ENCODE measurements at regions not wholly inside any gene's neighbourhood (a gene's known extent, or its start where the extent isn't known, plus 50 kb on each side); places are given as distances from the start of the nearest gene placed in this dataset.

GRCh38 chr17:63154586-63155244 is 188.7 kb downstream of the TANC2 start:
- H3K4me1 ChIP-seq (ENCODE audit: insufficient read depth, insufficient read length), result no peaks in the 10 kb centered on the region
- H3K27me3 ChIP-seq (ENCODE audit: insufficient read depth, insufficient read length), result no peaks in the 10 kb centered on the region
- no peaks in the 10 kb centered on the region for H3K36me3 ChIP-seq (ENCODE audit: insufficient read depth, insufficient read length, low read length)
- no peaks in the 10 kb centered on the region for H3K9me3 ChIP-seq (ENCODE audit: insufficient read depth, low read length)
- TF ChIP-seq SUZ12 (IDR thresholded peaks at IDR 0.05; ENCODE audit: extremely low read depth, insufficient read depth, insufficient read length) (no peak), ZNF274 (IDR thresholded peaks at IDR 0.05; ENCODE audit: low read depth, low read length) (no peak), YY1 (IDR thresholded peaks at IDR 0.05; ENCODE audit: insufficient read depth, insufficient read length) (no peak)
- DNase-seq (ENCODE audit: low read depth, low spot score), result no peak
- no peak overlapping the region for H3K4me3 ChIP-seq (ENCODE audit: insufficient read length, low read depth)
- no peak overlapping the region for H3K9ac ChIP-seq (ENCODE audit: insufficient read length, low read depth)

GRCh38 chr17:63156986-63157385 is 191.0 kb downstream of the TANC2 start:
- no peak for DNase-seq (ENCODE audit: low read depth, low spot score)
- H3K36me3 ChIP-seq (ENCODE audit: insufficient read depth, insufficient read length, low read length), result no peaks in the 10 kb centered on the region
- H3K9ac ChIP-seq (ENCODE audit: insufficient read length, low read depth), result no peak overlapping the region
- H3K9me3 ChIP-seq (ENCODE audit: insufficient read depth, low read length), result no peaks in the 10 kb centered on the region
- TF ChIP-seq YY1 (IDR thresholded peaks at IDR 0.05; ENCODE audit: insufficient read depth, insufficient read length), result no peak
- TF ChIP-seq SUZ12 (IDR thresholded peaks at IDR 0.05; ENCODE audit: extremely low read depth, insufficient read depth, insufficient read length), result no peak
- TF ChIP-seq ZNF274 (IDR thresholded peaks at IDR 0.05; ENCODE audit: low read depth, low read length), result no peak
- no peak overlapping the region for H3K4me3 ChIP-seq (ENCODE audit: insufficient read length, low read depth)
- H3K4me1 ChIP-seq (ENCODE audit: insufficient read depth, insufficient read length), result no peaks in the 10 kb centered on the region
- no peaks in the 10 kb centered on the region for H3K27me3 ChIP-seq (ENCODE audit: insufficient read depth, insufficient read length)

- no peak overlapping the region for H3K9ac ChIP-seq (ENCODE audit: insufficient read length, low read depth)
- TF ChIP-seq YY1 (IDR thresholded peaks at IDR 0.05; ENCODE audit: insufficient read depth, insufficient read length), result no peak
- TF ChIP-seq SUZ12 (IDR thresholded peaks at IDR 0.05; ENCODE audit: extremely low read depth, insufficient read depth, insufficient read length), result no peak
- no peak for TF ChIP-seq ZNF274 (IDR thresholded peaks at IDR 0.05; ENCODE audit: low read depth, low read length)
- H3K27me3 ChIP-seq (ENCODE audit: insufficient read depth, insufficient read length), result no peaks in the 10 kb centered on the region
- no peak for DNase-seq (ENCODE audit: low read depth, low spot score)
- no peaks in the 10 kb centered on the region for H3K36me3 ChIP-seq (ENCODE audit: insufficient read depth, insufficient read length, low read length)
- no peaks in the 10 kb centered on the region for H3K9me3 ChIP-seq (ENCODE audit: insufficient read depth, low read length)
- no peak overlapping the region for H3K4me3 ChIP-seq (ENCODE audit: insufficient read length, low read depth)
- H3K4me1 ChIP-seq (ENCODE audit: insufficient read depth, insufficient read length), result no peaks in the 10 kb centered on the region
These were observed 196.5 kb downstream of the TANC2 start for GRCh38 chr17:63162406-63163157.

- no peaks in the 10 kb centered on the region for H3K4me1 ChIP-seq (ENCODE audit: insufficient read depth, insufficient read length)
- H3K4me3 ChIP-seq (ENCODE audit: insufficient read length, low read depth), result no peak overlapping the region
- no peak overlapping the region for H3K9ac ChIP-seq (ENCODE audit: insufficient read length, low read depth)
- no peaks in the 10 kb centered on the region for H3K36me3 ChIP-seq (ENCODE audit: insufficient read depth, insufficient read length, low read length)
- no peaks in the 10 kb centered on the region for H3K9me3 ChIP-seq (ENCODE audit: insufficient read depth, low read length)
- H3K27me3 ChIP-seq (ENCODE audit: insufficient read depth, insufficient read length), result no peaks in the 10 kb centered on the region
- TF ChIP-seq SUZ12 (IDR thresholded peaks at IDR 0.05; ENCODE audit: extremely low read depth, insufficient read depth, insufficient read length) (no peak), ZNF274 (IDR thresholded peaks at IDR 0.05; ENCODE audit: low read depth, low read length) (no peak), YY1 (IDR thresholded peaks at IDR 0.05; ENCODE audit: insufficient read depth, insufficient read length) (no peak)
- DNase-seq (ENCODE audit: low read depth, low spot score), result no peak
These were observed 197.1 kb downstream of the TANC2 start for GRCh38 chr17:63163158-63163520.

DNA sequence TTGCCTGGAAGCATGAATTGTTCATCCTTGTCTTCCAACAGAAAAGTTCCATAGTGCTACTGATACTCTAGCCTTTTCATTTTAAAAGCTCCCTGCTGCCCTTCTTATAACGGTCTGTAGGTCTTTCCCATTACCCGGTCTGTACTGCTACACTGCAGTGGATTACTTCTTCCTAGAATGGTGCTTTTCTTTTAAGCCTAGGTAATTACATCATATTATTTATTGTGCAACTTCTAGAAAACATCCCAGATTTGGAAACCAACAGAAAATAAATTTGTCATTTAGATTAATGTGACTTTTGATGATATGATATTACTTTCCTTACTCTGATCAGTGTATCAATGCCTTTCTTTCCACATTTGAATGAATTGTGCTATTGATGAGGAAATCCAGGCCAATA is 199.4 kb downstream of the TANC2 start:
- H3K36me3 ChIP-seq (ENCODE audit: insufficient read depth, insufficient read length, low read length), result no peaks in the 10 kb centered on the region
- H3K9me3 ChIP-seq (ENCODE audit: insufficient read depth, low read length), result no peaks in the 10 kb centered on the region
- no peak overlapping the region for H3K4me3 ChIP-seq (ENCODE audit: insufficient read length, low read depth)
- H3K27me3 ChIP-seq (ENCODE audit: insufficient read depth, insufficient read length), result no peaks in the 10 kb centered on the region
- DNase-seq (ENCODE audit: low read depth, low spot score), result no peak
- TF ChIP-seq SUZ12 (IDR thresholded peaks at IDR 0.05; ENCODE audit: extremely low read depth, insufficient read depth, insufficient read length) (no peak), YY1 (IDR thresholded peaks at IDR 0.05; ENCODE audit: insufficient read depth, insufficient read length) (no peak), ZNF274 (IDR thresholded peaks at IDR 0.05; ENCODE audit: low read depth, low read length) (no peak)
- no peak overlapping the region for H3K9ac ChIP-seq (ENCODE audit: insufficient read length, low read depth)
- H3K4me1 ChIP-seq (ENCODE audit: insufficient read depth, insufficient read length), result no peaks in the 10 kb centered on the region

DNA sequence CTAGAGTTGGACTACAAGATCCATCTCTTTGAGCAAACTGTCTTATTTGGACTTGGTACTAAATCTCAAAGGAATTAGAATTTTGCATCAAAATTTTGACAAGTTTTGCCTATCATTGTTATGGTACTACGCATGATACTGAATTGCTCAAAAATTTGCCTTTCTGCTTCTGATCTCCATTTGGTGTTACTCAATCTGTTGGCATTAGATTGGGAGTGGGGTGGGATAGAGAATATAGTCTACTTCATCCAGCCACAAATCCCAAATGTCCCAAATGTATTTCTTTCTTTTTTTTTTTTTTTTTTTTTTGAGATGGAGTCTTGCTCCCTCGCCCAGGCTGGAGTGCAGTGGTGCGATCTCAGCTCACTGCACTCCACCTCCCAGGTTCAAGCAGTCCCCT is 204.8 kb downstream of the TANC2 start:
- H3K27me3 ChIP-seq (ENCODE audit: insufficient read depth, insufficient read length), result no peaks in the 10 kb centered on the region
- H3K9me3 ChIP-seq (ENCODE audit: insufficient read depth, low read length), result no peaks in the 10 kb centered on the region
- no peak overlapping the region for H3K9ac ChIP-seq (ENCODE audit: insufficient read length, low read depth)
- H3K4me1 ChIP-seq (ENCODE audit: insufficient read depth, insufficient read length), result no peaks in the 10 kb centered on the region
- DNase-seq (ENCODE audit: low read depth, low spot score), result no peak
- TF ChIP-seq ZNF274 (IDR thresholded peaks at IDR 0.05; ENCODE audit: low read depth, low read length) (no peak), SUZ12 (IDR thresholded peaks at IDR 0.05; ENCODE audit: extremely low read depth, insufficient read depth, insufficient read length) (no peak), YY1 (IDR thresholded peaks at IDR 0.05; ENCODE audit: insufficient read depth, insufficient read length) (no peak)
- no peak overlapping the region for H3K4me3 ChIP-seq (ENCODE audit: insufficient read length, low read depth)
- H3K36me3 ChIP-seq (ENCODE audit: insufficient read depth, insufficient read length, low read length), result no peaks in the 10 kb centered on the region

Measured in NT2/D1 (cell line).